ENCODE measurements at regions not wholly inside any gene's neighbourhood (a gene's known extent, or its start where the extent isn't known, plus 50 kb on each side); places are given as distances from the start of the nearest gene placed in this dataset.
A peak's percentile ranks its signal among the peaks of the same experiment; 100 is the strongest.

DNA sequence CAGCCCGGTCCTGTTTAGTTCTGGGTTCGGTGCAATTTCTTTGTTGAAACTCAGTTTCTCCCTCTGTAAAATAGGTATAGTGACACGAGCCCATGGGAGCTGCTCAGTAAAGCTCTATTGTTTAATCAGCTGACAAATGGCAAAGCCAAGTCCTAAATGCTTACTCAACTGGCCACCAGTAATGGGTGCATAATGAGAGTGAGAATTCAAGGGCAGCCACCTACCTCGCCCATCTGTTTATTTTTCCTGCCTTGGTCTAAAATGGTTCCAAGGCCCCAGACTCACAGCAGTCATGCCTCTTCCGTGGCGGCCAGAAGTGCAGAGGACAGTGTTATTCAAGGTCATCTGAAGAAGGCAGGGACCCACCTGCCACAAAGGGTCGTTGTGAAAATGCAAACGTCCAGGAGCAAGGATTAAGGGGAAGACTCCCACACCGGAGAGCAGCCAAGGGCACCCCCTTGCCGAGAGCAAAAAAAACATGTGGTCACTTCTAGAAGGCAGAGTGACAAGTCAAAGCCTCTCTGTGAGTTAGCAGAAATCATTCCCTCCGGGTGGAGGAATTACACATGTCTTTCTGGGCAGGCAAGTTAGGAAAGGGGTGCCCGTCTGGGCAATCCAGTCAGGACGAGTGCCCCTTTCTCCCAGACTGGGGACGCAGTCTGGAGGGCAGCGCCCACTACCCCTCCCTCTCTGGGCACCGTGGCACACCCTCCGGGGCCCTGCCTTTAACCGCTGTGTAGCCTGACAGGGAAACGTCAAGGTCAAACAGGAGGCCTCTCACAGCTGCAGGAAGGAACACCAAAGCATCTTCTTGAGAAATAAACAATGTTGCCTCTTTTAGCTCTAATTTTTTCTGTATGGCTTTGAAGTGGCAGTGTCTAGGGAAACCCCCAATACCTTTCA is 186.2 kb downstream of the FOXO1 start:
- no peak for TF ChIP-seq POLR2AphosphoS5 (IDR thresholded peaks at IDR 0.05)
- no peak for TF ChIP-seq POLR2A (IDR thresholded peaks at IDR 0.05)
- TF ChIP-seq EP300 (IDR thresholded peaks at IDR 0.05), result no peak
- TF ChIP-seq CTCF (IDR thresholded peaks at IDR 0.05), result no peak
- no peaks in the 10 kb centered on the region for H3K36me3 ChIP-seq
- no peaks in the 10 kb centered on the region for H3K27me3 ChIP-seq
- H3K9me3 ChIP-seq, result no peaks in the 10 kb centered on the region
- 32 to 54% (median 37%) methylated on average over 19 of the region's 19 CpGs for WGBS, 5 donors
- peak in 1 of 2 donors; percentile 60 for DNase-seq
- intact Hi-C loops (cut with DNase I; ENCODE audit: low total_unique reads), result no loop called here
- H3K4me1 ChIP-seq, result peaks cover 17 to 60% (median 31%) of the 10 kb centered on the region in 4 donors
- peak overlapping the region in 1 of 5 donors; percentile 20 for H3K27ac ChIP-seq
- no peak overlapping the region for H3K4me3 ChIP-seq

DNA sequence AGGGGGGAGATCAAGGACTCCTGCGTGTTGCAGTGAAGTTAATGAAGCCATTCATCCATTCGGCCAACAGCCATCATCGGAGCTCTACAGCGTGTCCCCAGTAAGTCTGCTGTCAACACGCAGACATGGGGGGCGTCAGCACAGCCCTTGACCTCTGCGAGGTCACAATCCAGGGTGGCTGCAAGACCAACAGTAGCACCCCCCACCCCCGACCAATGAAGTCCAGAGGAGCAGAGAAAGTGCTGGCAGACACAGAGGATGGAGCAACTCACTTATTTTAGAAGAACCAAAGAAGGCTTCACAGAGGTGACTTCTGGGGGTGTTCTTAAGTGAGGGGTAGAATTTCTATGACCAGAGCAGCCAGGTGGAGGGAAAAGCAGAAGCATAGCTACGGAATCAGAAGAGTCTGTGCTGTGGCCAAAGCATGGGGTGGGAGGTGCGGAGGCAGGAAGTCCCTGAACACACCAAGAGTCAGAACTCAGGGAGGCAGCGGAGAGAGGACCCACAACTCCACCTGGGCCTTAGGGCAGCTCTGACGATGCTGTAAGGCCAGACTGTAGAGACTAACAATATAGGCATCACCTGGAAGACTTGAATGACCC is 185.4 kb downstream of the FOXO1 start:
- no peak for DNase-seq
- H3K4me1 ChIP-seq, result peaks cover 18 to 57% (median 29%) of the 10 kb centered on the region in 4 donors
- TF ChIP-seq POLR2AphosphoS5 (IDR thresholded peaks at IDR 0.05) (no peak), POLR2A (IDR thresholded peaks at IDR 0.05) (no peak), EP300 (IDR thresholded peaks at IDR 0.05) (no peak), CTCF (IDR thresholded peaks at IDR 0.05) (no peak)
- intact Hi-C loops (cut with DNase I; ENCODE audit: low total_unique reads), result no loop called here
- H3K4me3 ChIP-seq, result no peak overlapping the region
- H3K27me3 ChIP-seq, result no peaks in the 10 kb centered on the region
- H3K9me3 ChIP-seq, result no peaks in the 10 kb centered on the region
- no peak overlapping the region for H3K27ac ChIP-seq
- WGBS, 5 donors, result 80 to 88% (median 84%) methylated on average over 12 of the region's 12 CpGs
- H3K36me3 ChIP-seq, result no peaks in the 10 kb centered on the region

DNA sequence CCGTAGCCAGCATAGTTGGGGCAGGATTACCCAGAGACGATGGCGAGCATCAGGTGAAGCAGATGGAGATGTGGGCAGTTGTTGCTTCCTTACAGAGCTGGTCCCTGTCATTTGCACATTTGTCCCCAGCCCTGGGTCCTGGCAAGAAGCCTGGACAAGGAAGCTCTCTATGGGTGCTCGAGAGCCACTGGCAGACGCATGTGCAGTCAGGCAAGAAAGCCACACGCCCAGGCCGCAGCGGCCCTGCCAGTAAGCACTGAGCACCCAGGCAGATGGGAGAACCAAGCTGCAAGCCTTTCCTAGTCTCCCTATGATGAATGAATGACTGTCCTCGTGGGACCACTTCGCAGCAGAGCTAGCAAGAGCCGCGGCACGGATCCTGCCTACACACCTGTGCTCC is 182.8 kb downstream of the FOXO1 start:
- intact Hi-C loops (cut with DNase I; ENCODE audit: low total_unique reads), result no loop called here
- Histone ChIP-seq H3K9me3 (no peaks in the 10 kb centered on the region), H3K4me3 (no peak overlapping the region), H3K27ac (no peak overlapping the region), H3K27me3 (no peaks in the 10 kb centered on the region), H3K36me3 (no peaks in the 10 kb centered on the region), H3K4me1 (peaks cover 1 to 31% (median 7%) of the 10 kb centered on the region in 4 donors)
- no peak for TF ChIP-seq CTCF (IDR thresholded peaks at IDR 0.05)
- no peak for TF ChIP-seq EP300 (IDR thresholded peaks at IDR 0.05)
- no peak for TF ChIP-seq POLR2A (IDR thresholded peaks at IDR 0.05)
- no peak for DNase-seq
- 95 to 97% (median 96%) methylated on average over 8 to 13 of the region's 13 CpGs for WGBS, 5 donors

GRCh38 chr13:40484101-40484800 is 182.2 kb downstream of the FOXO1 start:
- intact Hi-C loops (cut with DNase I; ENCODE audit: low total_unique reads), result no loop called here
- no peak overlapping the region for H3K27ac ChIP-seq

More at GRCh38 chr13:40484101-40484800, 182.2 kb downstream of the FOXO1 start:
- H3K27me3 ChIP-seq, result peaks cover 0 to 3% (median 0%) of the 10 kb centered on the region in 3 donors
- DNase-seq, result no peak
- H3K9me3 ChIP-seq, result no peaks in the 10 kb centered on the region
- WGBS, 5 donors, result 77 to 84% (median 82%) methylated on average over 14 of the region's 14 CpGs
- TF ChIP-seq CTCF (IDR thresholded peaks at IDR 0.05) (no peak), POLR2A (IDR thresholded peaks at IDR 0.05) (no peak), POLR2AphosphoS5 (IDR thresholded peaks at IDR 0.05) (no peak), EP300 (IDR thresholded peaks at IDR 0.05) (no peak)
- no peaks in the 10 kb centered on the region for H3K36me3 ChIP-seq
- peaks cover 0 to 24% (median 4%) of the 10 kb centered on the region in 4 donors for H3K4me1 ChIP-seq
- H3K4me3 ChIP-seq, result no peak overlapping the region
